Trophoblast cell (in vitro differentiated cells and primary cell): ENCODE measurements at regions not wholly inside any gene's neighbourhood (a gene's known extent, or its start where the extent isn't known, plus 50 kb on each side); places are given as distances from the start of the nearest gene placed in this dataset.

Source experiments
- DNase-seq, 2 donors: peaks; one replicate each; pipeline ENCODE4 v3.0.0-alpha.2; 2016
- H2AFZ ChIP-seq: 2 replicates; pipeline ENCODE4 v1.6.1; 2013; ENCODE audit warnings: low read length, moderate library complexity, mild to moderate bottlenecking; ENCODE audit not compliant: insufficient read depth, poor library complexity
- H2AK5ac ChIP-seq: 2 replicates; pipeline ENCODE4 v1.6.1; 2013; ENCODE audit warnings: mild to moderate bottlenecking, low read length
- H2BK120ac ChIP-seq: 2 replicates; pipeline ENCODE4 v1.6.1; 2013; ENCODE audit warnings: low read length, mild to moderate bottlenecking, moderate library complexity; ENCODE audit not compliant: insufficient read depth, poor library complexity
- H2BK12ac ChIP-seq: 2 replicates; pipeline ENCODE4 v1.6.1; 2013; ENCODE audit warnings: mild to moderate bottlenecking, low read length, moderate library complexity
- H2BK5ac ChIP-seq: 2 replicates; pipeline ENCODE4 v1.6.1; 2013; ENCODE audit warnings: low read length, low read depth, moderate library complexity, mild to moderate bottlenecking; ENCODE audit not compliant: poor library complexity
- H3K14ac ChIP-seq: 2 replicates; pipeline ENCODE4 v1.6.1; 2013; ENCODE audit warnings: mild to moderate bottlenecking, low read length
- H3K18ac ChIP-seq: 2 replicates; pipeline ENCODE4 v1.6.1; 2013; ENCODE audit warnings: mild to moderate bottlenecking, low read length
- H3K23ac ChIP-seq: 2 replicates; pipeline ENCODE4 v1.6.1; 2013; ENCODE audit warnings: low read length
- H3K27ac ChIP-seq: 2 replicates; pipeline ENCODE4 v1.5.1; 2013; ENCODE audit warnings: low read depth, mild to moderate bottlenecking, inconsistent platforms, low read length, moderate library complexity
- H3K27me3 ChIP-seq: 2 replicates; pipeline ENCODE4 v1.6.1; 2013; ENCODE audit warnings: inconsistent platforms, mild to moderate bottlenecking, low read length, moderate library complexity; ENCODE audit not compliant: insufficient read depth
- H3K36me3 ChIP-seq, 2 experiments: 1 replicate in 1 of 2; 2 replicates in 1 of 2; pipeline ENCODE4 v1.6.1; 2013; ENCODE audit warnings: low read length in 2 of 2, mild to moderate bottlenecking in 2 of 2, moderate library complexity in 1 of 2; ENCODE audit not compliant: insufficient read depth in 2 of 2, control insufficient read depth in 1 of 2
- H3K4ac ChIP-seq: 2 replicates; pipeline ENCODE4 v1.6.1; 2013; ENCODE audit warnings: low read depth, mild to moderate bottlenecking, low read length, moderate library complexity
- H3K4me1 ChIP-seq, 2 experiments: 1 replicate in 1 of 2; 2 replicates in 1 of 2; pipeline ENCODE4 v1.6.1; 2013; ENCODE audit warnings: low read length in 2 of 2, mild to moderate bottlenecking in 2 of 2, moderate library complexity in 1 of 2; ENCODE audit not compliant: insufficient read depth in 2 of 2, control insufficient read depth in 1 of 2
- H3K4me2 ChIP-seq: 2 replicates; pipeline ENCODE4 v1.6.1; 2013; ENCODE audit warnings: inconsistent platforms, mild to moderate bottlenecking, low read length, moderate library complexity
- H3K4me3 ChIP-seq: 2 replicates; pipeline ENCODE4 v1.5.1; 2013; ENCODE audit warnings: mild to moderate bottlenecking, low read depth, low read length, inconsistent platforms
- H3K79me1 ChIP-seq: one replicate; pipeline ENCODE4 v1.6.1; 2013; ENCODE audit warnings: low read length
- H3K79me2 ChIP-seq: 2 replicates; pipeline ENCODE4 v1.6.1; 2013; ENCODE audit warnings: low read length, mild to moderate bottlenecking; ENCODE audit not compliant: control insufficient read depth, insufficient read depth, poor library complexity
- H3K9ac ChIP-seq: 2 replicates; pipeline ENCODE4 v1.6.1; 2013; ENCODE audit warnings: mild to moderate bottlenecking, low read length
- H3K9me3 ChIP-seq: 2 replicates; pipeline ENCODE4 v1.6.1; 2013; ENCODE audit warnings: low read depth, mild to moderate bottlenecking, control low read depth, inconsistent platforms, low read length; ENCODE audit not compliant: insufficient read depth
- H4K12ac ChIP-seq: 2 replicates; pipeline ENCODE4 v1.6.1; 2013; ENCODE audit warnings: low read depth, mild to moderate bottlenecking, low read length, moderate library complexity
- H4K8ac ChIP-seq: 2 replicates; pipeline ENCODE4 v1.6.1; 2013; ENCODE audit warnings: low read depth, mild to moderate bottlenecking, low read length, moderate library complexity
- H4K91ac ChIP-seq: one replicate; pipeline ENCODE4 v1.6.1; 2013; ENCODE audit warnings: low read depth, mild to moderate bottlenecking, low read length, moderate library complexity
- WGBS: extraction: QIAGEN DNeasy Blood & Tissue Kit; methylation state at CpG from one replicate; pipeline ENCODE4 v1.1.7; 2013; ENCODE audit warnings: missing lambda C conversion rate; ENCODE audit not compliant: insufficient read length, insufficient coverage; ENCODE audit errors: extremely low coverage; 5-methylcytosine and 5-hydroxymethylcytosine counted together

GRCh38 chr3:181549266-181549665, 162.5 kb upstream of the SOX2 start:
- Histone ChIP-seq H2AFZ (no peak overlapping the region), H2BK12ac (no peak overlapping the region), H2BK120ac (peak overlapping the region; percentile 43), H3K9me3 (no peaks in the 10 kb centered on the region), H3K14ac (no peak overlapping the region), H2AK5ac (no peak overlapping the region), H4K12ac (no peak overlapping the region), H3K9ac (no peak overlapping the region), H3K23ac (no peak overlapping the region), H3K4me1 (no peaks in the 10 kb centered on the region), H3K18ac (no peak overlapping the region), H3K4ac (no peak overlapping the region), H3K27ac (no peak overlapping the region), H3K4me3 (no peak overlapping the region), H3K4me2 (no peak overlapping the region), H4K91ac (no peak overlapping the region), H2BK5ac (no peak overlapping the region), H3K79me1 (no peaks in the 10 kb centered on the region), H3K79me2 (no peaks in the 10 kb centered on the region), H3K27me3 (no peaks in the 10 kb centered on the region), H4K8ac (no peak overlapping the region), H3K36me3 (no peaks in the 10 kb centered on the region)
- no CpG with 5 or more reads among the region's 3 CpGs for WGBS
- DNase-seq, result no peak

- DNase-seq, result no peak
- Histone ChIP-seq H2BK5ac (no peak overlapping the region), H3K36me3 (no peaks in the 10 kb centered on the region)
Measured at GRCh38 chr3:181541414-181541813, 170.3 kb upstream of the SOX2 start.

GRCh38 chr3:181534781-181535221, 176.9 kb upstream of the SOX2 start:
- Histone ChIP-seq H2BK120ac (no peak overlapping the region), H3K4ac (no peak overlapping the region), H3K4me1 (no peaks in the 10 kb centered on the region), H2BK12ac (no peak overlapping the region), H3K4me2 (no peak overlapping the region), H3K36me3 (no peaks in the 10 kb centered on the region), H3K9me3 (no peaks in the 10 kb centered on the region), H3K9ac (no peak overlapping the region), H2BK5ac (no peak overlapping the region), H3K27me3 (no peaks in the 10 kb centered on the region), H4K12ac (no peak overlapping the region), H2AFZ (no peak overlapping the region), H2AK5ac (no peak overlapping the region), H3K23ac (no peak overlapping the region), H4K8ac (no peak overlapping the region), H3K27ac (no peak overlapping the region), H4K91ac (no peak overlapping the region), H3K79me1 (no peaks in the 10 kb centered on the region), H3K4me3 (no peak overlapping the region), H3K18ac (no peak overlapping the region), H3K14ac (no peak overlapping the region), H3K79me2 (no peaks in the 10 kb centered on the region)
- DNase-seq, result no peak
- no CpG with 5 or more reads among the region's 3 CpGs for WGBS

More at GRCh38 chr3:181541414-181541813, 170.3 kb upstream of the SOX2 start:
- Histone ChIP-seq H3K4me3 (no peak overlapping the region), H3K9me3 (no peaks in the 10 kb centered on the region), H3K27ac (no peak overlapping the region), H3K4ac (no peak overlapping the region), H2AK5ac (no peak overlapping the region), H2AFZ (no peak overlapping the region), H4K12ac (no peak overlapping the region), H3K79me2 (no peaks in the 10 kb centered on the region), H3K23ac (no peak overlapping the region), H3K4me1 (no peaks in the 10 kb centered on the region), H3K27me3 (no peaks in the 10 kb centered on the region), H3K14ac (no peak overlapping the region), H3K4me2 (no peak overlapping the region), H3K9ac (no peak overlapping the region), H2BK12ac (no peak overlapping the region), H4K8ac (no peak overlapping the region), H2BK120ac (no peak overlapping the region), H3K79me1 (no peaks in the 10 kb centered on the region), H3K18ac (no peak overlapping the region), H4K91ac (no peak overlapping the region)
- WGBS, result no CpG with 5 or more reads among the region's 2 CpGs

GRCh38 chr3:181533811-181534210, 177.9 kb upstream of the SOX2 start:
- no peak overlapping the region for H3K27ac ChIP-seq
- no peak overlapping the region for H3K23ac ChIP-seq
- H3K4ac ChIP-seq, result no peak overlapping the region
- no peak overlapping the region for H2BK120ac ChIP-seq
- H3K9me3 ChIP-seq, result no peaks in the 10 kb centered on the region
- no peak overlapping the region for H3K4me2 ChIP-seq
- no peak overlapping the region for H2AK5ac ChIP-seq
- DNase-seq, result no peak
- H3K18ac ChIP-seq, result no peak overlapping the region
- WGBS, result no CpG with 5 or more reads among the region's 4 CpGs
- H3K27me3 ChIP-seq, result no peaks in the 10 kb centered on the region
- H2BK12ac ChIP-seq, result no peak overlapping the region
- H3K36me3 ChIP-seq, result no peaks in the 10 kb centered on the region
- H3K4me3 ChIP-seq, result no peak overlapping the region
- no peaks in the 10 kb centered on the region for H3K79me2 ChIP-seq
- H2BK5ac ChIP-seq, result no peak overlapping the region
- H4K12ac ChIP-seq, result no peak overlapping the region
- H3K9ac ChIP-seq, result no peak overlapping the region
- H4K8ac ChIP-seq, result no peak overlapping the region
- no peak overlapping the region for H4K91ac ChIP-seq
- no peak overlapping the region for H3K14ac ChIP-seq
- H2AFZ ChIP-seq, result no peak overlapping the region
- H3K79me1 ChIP-seq, result no peaks in the 10 kb centered on the region
- no peaks in the 10 kb centered on the region for H3K4me1 ChIP-seq
